A673 (cell line): ENCODE measurements at regions not wholly inside any gene's neighbourhood (a gene's known extent, or its start where the extent isn't known, plus 50 kb on each side); places are given as distances from the start of the nearest gene placed in this dataset.

Experiments
- BruUV-seq: library from RNA; stranded (reverse); fragments of 400-500 nt; replicated peaks from 2 replicates; lab custom pipeline; 2021; lab: Mats Ljungman, UMichigan
- CTCF ChIA-PET: fragments of 300-600 bp; sonication (Branson Sonifier 250); formaldehyde crosslinking; loops from one replicate; lab custom pipeline; 2022; ENCODE audit warnings: antibody characterized with exemption; lab: Charles Lee
- POLR2A ChIA-PET: fragments of 300-600 bp; sonication (Branson Sonifier 250); formaldehyde crosslinking; loops from one replicate; lab custom pipeline; 2022; ENCODE audit warnings: antibody characterized with exemption; ENCODE audit not compliant: low non-redundant PET; lab: Charles Lee
- DNase-seq: peaks from one replicate; pipeline ENCODE4 v3.0.0-alpha.2; 2015; ENCODE audit warnings: low spot score
- H3K27ac ChIP-seq: fragments of 200-600 bp; sonication (generic); 2 replicates; pipeline ENCODE4 v1.5.1; 2016; ENCODE audit warnings: mixed run types, low read depth, mild to moderate bottlenecking, mixed read lengths, antibody characterized with exemption, low read length; ENCODE audit not compliant: poor library complexity, severe bottlenecking
- H3K27me3 ChIP-seq: fragments of 200-600 bp; sonication (generic); replicated peaks from 2 replicates; pipeline ENCODE4 v1.6.1; 2017; ENCODE audit warnings: mixed run types, low read depth, mild to moderate bottlenecking, mixed read lengths, antibody characterized with exemption, low read length; ENCODE audit not compliant: insufficient read depth, poor library complexity
- H3K36me3 ChIP-seq: fragments of 200-600 bp; sonication (generic); 2 replicates; pipeline ENCODE4 v1.6.1; 2016; ENCODE audit warnings: mixed run types, mild to moderate bottlenecking, mixed read lengths, antibody characterized with exemption, low read length; ENCODE audit not compliant: insufficient read depth, poor library complexity, severe bottlenecking
- H3K4me1 ChIP-seq: fragments of 200-600 bp; sonication (generic); 2 replicates; pipeline ENCODE4 v1.6.1; 2017; ENCODE audit warnings: mixed run types, mild to moderate bottlenecking, mixed read lengths, antibody characterized with exemption, low read length; ENCODE audit not compliant: insufficient read depth, poor library complexity, severe bottlenecking
- H3K4me3 ChIP-seq: fragments of 200-600 bp; sonication (generic); 2 replicates; pipeline ENCODE4 v1.5.1; 2016; ENCODE audit warnings: low read depth, mixed run types, mild to moderate bottlenecking, mixed read lengths, low read length; ENCODE audit not compliant: poor library complexity, severe bottlenecking
- H3K9me3 ChIP-seq: fragments of 200-600 bp; sonication (generic); 2 replicates; pipeline ENCODE4 v1.6.1; 2016; ENCODE audit warnings: mixed run types, low read depth, mild to moderate bottlenecking, mixed read lengths, antibody characterized with exemption, low read length; ENCODE audit not compliant: poor library complexity, severe bottlenecking
- EZH2 ChIP-seq: fragments of 200-600 bp; sonication (generic); IDR thresholded peaks from 2 replicates; pipeline ENCODE4 v1.6.1; 2017; ENCODE audit warnings: borderline replicate concordance, low read depth, mild to moderate bottlenecking, mixed read lengths, antibody characterized with exemption, low read length; ENCODE audit not compliant: poor library complexity, severe bottlenecking
- intact Hi-C: fragments of 100-400 bp; cut with micrococcal nuclease; formaldehyde crosslinking; loops from one replicate; pipeline ENCODE4 v1.10.0; 2022; ENCODE audit not compliant: unreplicated experiment
- TF ChIP-seq, protein P1 (sequence below): fragments of 300-800, 200-600 bp; sonication (generic); conservative IDR thresholded peaks from 2 replicates; pipeline ENCODE4 v1.5.1; 2017; ENCODE audit warnings: low read depth, mild to moderate bottlenecking, antibody characterized with exemption, low read length, moderate library complexity, mixed read lengths

- H3K27me3 ChIP-seq, result no peaks in the 10 kb centered on the region
- H3K4me3 ChIP-seq, result no peak overlapping the region
- H3K36me3 ChIP-seq, result no peaks in the 10 kb centered on the region
- TF ChIP-seq EZH2, result no peak
- TF ChIP-seq, protein P1, sequence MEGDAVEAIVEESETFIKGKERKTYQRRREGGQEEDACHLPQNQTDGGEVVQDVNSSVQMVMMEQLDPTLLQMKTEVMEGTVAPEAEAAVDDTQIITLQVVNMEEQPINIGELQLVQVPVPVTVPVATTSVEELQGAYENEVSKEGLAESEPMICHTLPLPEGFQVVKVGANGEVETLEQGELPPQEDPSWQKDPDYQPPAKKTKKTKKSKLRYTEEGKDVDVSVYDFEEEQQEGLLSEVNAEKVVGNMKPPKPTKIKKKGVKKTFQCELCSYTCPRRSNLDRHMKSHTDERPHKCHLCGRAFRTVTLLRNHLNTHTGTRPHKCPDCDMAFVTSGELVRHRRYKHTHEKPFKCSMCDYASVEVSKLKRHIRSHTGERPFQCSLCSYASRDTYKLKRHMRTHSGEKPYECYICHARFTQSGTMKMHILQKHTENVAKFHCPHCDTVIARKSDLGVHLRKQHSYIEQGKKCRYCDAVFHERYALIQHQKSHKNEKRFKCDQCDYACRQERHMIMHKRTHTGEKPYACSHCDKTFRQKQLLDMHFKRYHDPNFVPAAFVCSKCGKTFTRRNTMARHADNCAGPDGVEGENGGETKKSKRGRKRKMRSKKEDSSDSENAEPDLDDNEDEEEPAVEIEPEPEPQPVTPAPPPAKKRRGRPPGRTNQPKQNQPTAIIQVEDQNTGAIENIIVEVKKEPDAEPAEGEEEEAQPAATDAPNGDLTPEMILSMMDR, result no peak
- CTCF ChIA-PET, result no interaction called here
- BruUV-seq, result no TSS peak
- POLR2A ChIA-PET, result no interaction called here
- DNase-seq, result no peak
- no peaks in the 10 kb centered on the region for H3K4me1 ChIP-seq
- no peak overlapping the region for H3K27ac ChIP-seq
- no peaks in the 10 kb centered on the region for H3K9me3 ChIP-seq
- intact Hi-C loops, result no loop called here
Measured at GRCh38 chr11:116123739-116124138, 619.5 kb upstream of the CADM1 start.

DNA sequence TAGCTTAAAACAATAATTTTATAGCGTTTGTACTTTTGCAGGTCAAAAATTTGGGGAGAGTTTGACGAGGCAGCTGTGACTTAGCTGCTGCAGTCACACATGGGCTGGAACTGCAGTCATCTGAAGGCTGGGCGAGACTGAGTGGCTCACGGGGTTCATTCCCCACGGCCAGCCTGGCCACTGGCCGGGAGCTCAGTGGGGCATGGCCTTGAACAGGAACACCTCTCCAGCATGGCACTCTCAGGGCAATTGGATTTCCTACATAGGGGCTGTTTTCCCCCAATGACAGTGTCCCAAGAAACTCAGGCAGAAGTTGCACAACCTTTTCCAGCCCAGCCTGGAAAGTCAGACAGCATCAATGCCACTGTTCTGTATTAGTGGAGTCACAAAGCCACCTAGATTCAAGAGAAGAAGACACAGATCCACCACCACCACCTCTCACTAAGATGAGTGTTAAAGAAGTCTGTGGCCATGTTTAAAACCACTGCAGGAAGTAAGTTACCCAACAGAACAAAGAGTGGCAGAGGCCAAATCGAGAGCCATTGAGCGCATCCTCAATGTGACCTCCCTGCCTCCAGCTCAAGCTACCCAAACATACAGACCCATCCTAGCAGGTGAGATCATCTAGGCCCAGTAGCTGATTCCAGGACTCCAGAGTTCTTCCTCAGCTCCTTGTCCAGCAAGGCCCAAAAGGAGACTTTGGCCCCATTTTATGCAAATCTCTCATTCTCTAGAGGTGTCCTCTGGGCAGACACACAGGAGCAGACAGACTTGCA lies 618.7 kb upstream of the CADM1 start:
- DNase-seq, result no peak
- ChIA-PET POLR2A (no interaction called here), CTCF (no interaction called here)
- H3K4me1 ChIP-seq, result no peaks in the 10 kb centered on the region
- H3K27ac ChIP-seq, result no peak overlapping the region
- H3K27me3 ChIP-seq, result no peaks in the 10 kb centered on the region
- no peaks in the 10 kb centered on the region for H3K36me3 ChIP-seq
- H3K9me3 ChIP-seq, result no peaks in the 10 kb centered on the region
- no TSS peak for BruUV-seq
- TF ChIP-seq EZH2, result no peak
- TF ChIP-seq, protein P1, result no peak
- H3K4me3 ChIP-seq, result no peak overlapping the region
- intact Hi-C loops, result no loop called here

DNA sequence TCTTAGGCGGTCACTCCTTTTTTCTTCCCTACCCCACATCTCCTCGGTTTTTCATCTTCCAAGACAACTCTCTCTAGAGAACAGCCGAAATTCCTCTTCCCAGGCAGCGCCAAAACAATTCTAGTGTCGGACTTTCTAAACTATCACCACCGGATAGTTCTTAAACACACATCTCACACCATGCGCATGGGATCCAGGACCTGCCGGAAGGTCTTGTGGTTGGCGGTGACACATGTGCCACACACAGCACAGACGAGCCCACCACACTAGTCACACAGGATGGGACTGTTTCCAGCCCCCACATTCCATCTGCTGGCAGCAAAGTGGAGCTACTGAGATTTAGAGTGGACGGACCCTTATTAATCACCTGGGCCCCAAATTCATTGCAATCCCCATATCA lies 614.9 kb upstream of the CADM1 start:
- intact Hi-C loops, result no loop called here
- no peaks in the 10 kb centered on the region for H3K9me3 ChIP-seq
- DNase-seq, result no peak
- no peaks in the 10 kb centered on the region for H3K27me3 ChIP-seq
- ChIA-PET POLR2A (no interaction called here), CTCF (no interaction called here)
- no peaks in the 10 kb centered on the region for H3K4me1 ChIP-seq
- no TSS peak for BruUV-seq
- H3K27ac ChIP-seq, result no peak overlapping the region
- TF ChIP-seq EZH2, result no peak
- TF ChIP-seq, protein P1, result no peak
- H3K4me3 ChIP-seq, result no peak overlapping the region
- H3K36me3 ChIP-seq, result no peaks in the 10 kb centered on the region
